GM12864 (cell line): ENCODE measurements at regions not wholly inside any gene's neighbourhood (a gene's known extent, or its start where the extent isn't known, plus 50 kb on each side); places are given as distances from the start of the nearest gene placed in this dataset.

Experiments used
- DNase-seq: peaks from one replicate; pipeline ENCODE4 v3.0.0-alpha.2; 2011; ENCODE audit warnings: low read depth
- H3K4me3 ChIP-seq: 2 replicates; pipeline ENCODE4 v1.5.1; 2011; ENCODE audit warnings: mild to moderate bottlenecking, low read depth, low read length, control low read depth
- CTCF ChIP-seq: IDR thresholded peaks from 2 replicates; pipeline ENCODE4 v1.5.1; 2011; ENCODE audit warnings: low read depth, mild to moderate bottlenecking, moderate library complexity, low read length, control low read depth, inconsistent platforms; ENCODE audit errors: missing control alignments

- TF ChIP-seq CTCF, result no peak
- no peak for DNase-seq
- no peak overlapping the region for H3K4me3 ChIP-seq
These were observed 309.4 kb downstream of the CBLN1 start for GRCh38 chr16:48972236-48972635.

GRCh38 chr16:48971571-48972077 is 310.0 kb downstream of the CBLN1 start:
- H3K4me3 ChIP-seq, result no peak overlapping the region
- no peak for TF ChIP-seq CTCF
- DNase-seq, result no peak

- TF ChIP-seq CTCF, result no peak
- DNase-seq, result no peak
- no peak overlapping the region for H3K4me3 ChIP-seq
These were observed 311.4 kb downstream of the CBLN1 start for GRCh38 chr16:48970216-48970615.

GRCh38 chr16:48969611-48970010 is 312.0 kb downstream of the CBLN1 start:
- TF ChIP-seq CTCF, result no peak
- DNase-seq, result no peak
- H3K4me3 ChIP-seq, result no peak overlapping the region

- no peak overlapping the region for H3K4me3 ChIP-seq
- no peak for TF ChIP-seq CTCF
- DNase-seq, result no peak
These were observed 316.3 kb downstream of the CBLN1 start for GRCh38 chr16:48965386-48965785.

- TF ChIP-seq CTCF, result no peak
- H3K4me3 ChIP-seq, result no peak overlapping the region
- DNase-seq, result no peak
These were observed 317.6 kb downstream of the CBLN1 start for GRCh38 chr16:48963901-48964615.

- H3K4me3 ChIP-seq, result no peak overlapping the region
- no peak for DNase-seq
- no peak for TF ChIP-seq CTCF
These were observed 318.3 kb downstream of the CBLN1 start for GRCh38 chr16:48963306-48963705.
